HK-2 (cell line): ENCODE measurements at regions not wholly inside any gene's neighbourhood (a gene's known extent, or its start where the extent isn't known, plus 50 kb on each side); places are given as distances from the start of the nearest gene placed in this dataset.
A peak's percentile ranks its signal among the peaks of the same experiment; 100 is the strongest.

ENCODE experiments used
- DNase-seq: peaks from one replicate; pipeline ENCODE4 v3.0.0-alpha.2; 2018; ENCODE audit not compliant: unreplicated experiment

GRCh38 chr2:235303499-235304291 lies 190.1 kb upstream of the AGAP1 start:
- no peak for DNase-seq

- DNase-seq, result no peak
Measured at GRCh38 chr2:235305678-235306077, 188.2 kb upstream of the AGAP1 start.

- no peak for DNase-seq
Measured at GRCh38 chr2:235311044-235311443, 182.8 kb upstream of the AGAP1 start.

- no peak for DNase-seq
Measured at GRCh38 chr2:235312571-235312970, 181.3 kb upstream of the AGAP1 start.

- no peak for DNase-seq
Measured at GRCh38 chr2:235314371-235314930, 179.4 kb upstream of the AGAP1 start.

DNA sequence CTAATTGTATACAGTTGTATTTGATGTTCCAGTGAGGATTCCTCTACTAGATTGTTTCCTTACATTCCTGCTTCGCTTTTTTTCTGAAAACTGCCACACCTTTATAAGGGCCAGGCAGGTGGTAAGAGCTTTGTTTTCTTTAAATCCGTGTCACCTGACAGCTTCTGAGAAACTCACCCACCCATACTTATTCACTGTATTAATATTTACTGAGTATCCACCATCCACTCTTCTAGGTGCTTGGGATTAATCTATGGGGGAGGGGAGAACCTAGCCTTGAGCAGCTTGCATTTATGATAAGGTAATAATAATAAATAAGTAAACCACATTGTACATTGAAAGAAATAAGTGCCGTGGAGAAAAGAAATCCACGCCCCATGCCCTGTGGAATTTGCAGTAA lies 174.7 kb upstream of the AGAP1 start:
- no peak for DNase-seq

GRCh38 chr2:235320326-235320725 lies 173.5 kb upstream of the AGAP1 start:
- DNase-seq, result no peak

- no peak for DNase-seq
Measured at GRCh38 chr2:235324324-235324723, 169.5 kb upstream of the AGAP1 start.

- no peak for DNase-seq
Measured at GRCh38 chr2:235325151-235325550, 168.7 kb upstream of the AGAP1 start.

DNA sequence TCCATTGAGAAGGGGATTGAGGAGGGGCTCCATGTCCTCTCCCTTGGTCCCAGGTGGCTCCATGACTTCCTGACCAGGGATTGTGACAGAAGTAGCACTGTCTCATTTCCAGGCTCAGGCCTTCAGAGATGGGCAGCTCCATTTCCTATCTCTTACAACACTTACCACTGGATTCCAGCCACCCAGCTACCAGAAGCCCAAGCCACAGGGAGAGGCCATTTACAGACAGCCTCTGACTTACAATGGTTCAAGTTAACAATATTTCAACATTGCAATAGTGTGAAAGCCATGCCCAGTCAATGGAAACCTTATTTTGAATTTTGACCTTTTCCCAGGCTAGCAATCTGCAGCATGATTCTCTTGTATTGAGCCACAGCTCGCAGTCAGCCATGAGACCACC lies 164.9 kb upstream of the AGAP1 start:
- no peak for DNase-seq

DNA sequence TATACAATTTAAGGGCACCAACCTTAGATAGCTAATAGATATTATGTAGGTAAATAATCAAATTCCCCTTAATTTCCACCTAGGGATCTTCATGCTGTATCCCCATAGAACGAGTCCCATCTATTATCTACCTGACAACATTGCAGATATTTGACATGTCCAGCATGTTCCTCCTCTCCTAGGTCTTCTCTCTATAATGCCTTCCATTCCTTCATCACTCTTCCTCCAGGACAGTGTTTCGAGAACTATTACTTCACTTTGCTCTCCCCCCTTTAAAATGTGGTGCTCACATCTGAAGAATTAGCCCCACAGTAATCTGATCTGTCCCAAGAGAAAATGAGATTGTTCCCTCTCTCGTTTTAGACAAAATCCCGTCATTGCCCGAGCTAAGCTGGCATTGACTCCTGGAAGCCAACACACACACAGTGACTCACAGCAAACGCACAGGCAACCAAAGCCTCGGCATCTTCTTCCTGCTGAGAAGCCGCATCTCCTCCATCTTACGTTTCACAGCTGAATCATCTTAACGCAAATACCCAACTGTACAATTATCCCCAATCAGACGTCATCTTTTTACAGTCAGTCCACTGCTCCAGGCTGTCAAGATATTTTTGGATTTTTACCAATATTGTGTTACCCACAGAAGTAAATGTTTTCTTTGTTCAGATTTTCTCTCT lies 162.9 kb upstream of the AGAP1 start:
- peak; percentile 17 for DNase-seq

DNA sequence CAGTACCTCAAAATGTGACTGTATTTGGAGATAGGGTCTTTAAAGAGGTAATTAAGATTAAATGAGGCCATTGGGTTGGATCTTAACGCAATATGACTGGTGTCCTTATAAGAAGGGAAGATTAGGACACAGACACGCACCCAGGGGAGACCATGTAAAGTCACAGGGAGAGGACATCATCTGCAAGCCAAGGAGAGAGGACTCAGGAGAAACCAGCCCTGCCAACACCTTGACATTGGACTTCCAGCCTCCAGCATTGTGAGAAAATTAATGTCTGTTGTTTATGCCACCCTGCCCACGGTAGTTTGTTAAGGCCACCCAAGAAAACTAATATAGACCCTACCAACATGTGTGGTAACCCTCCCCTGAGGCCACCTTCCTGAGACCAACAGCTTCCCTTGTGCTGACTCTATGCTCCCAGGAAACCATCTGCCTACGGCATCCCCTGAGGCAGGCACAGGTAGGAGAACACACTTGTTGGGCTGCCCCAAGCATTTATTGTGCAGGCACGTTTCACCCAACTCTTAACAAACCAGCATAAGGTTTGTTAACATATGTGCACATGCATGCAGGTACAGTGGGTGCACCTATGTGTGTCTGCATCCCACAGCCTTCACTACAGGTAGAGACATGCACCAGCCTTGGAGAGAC lies 161.5 kb upstream of the AGAP1 start:
- no peak for DNase-seq

DNA sequence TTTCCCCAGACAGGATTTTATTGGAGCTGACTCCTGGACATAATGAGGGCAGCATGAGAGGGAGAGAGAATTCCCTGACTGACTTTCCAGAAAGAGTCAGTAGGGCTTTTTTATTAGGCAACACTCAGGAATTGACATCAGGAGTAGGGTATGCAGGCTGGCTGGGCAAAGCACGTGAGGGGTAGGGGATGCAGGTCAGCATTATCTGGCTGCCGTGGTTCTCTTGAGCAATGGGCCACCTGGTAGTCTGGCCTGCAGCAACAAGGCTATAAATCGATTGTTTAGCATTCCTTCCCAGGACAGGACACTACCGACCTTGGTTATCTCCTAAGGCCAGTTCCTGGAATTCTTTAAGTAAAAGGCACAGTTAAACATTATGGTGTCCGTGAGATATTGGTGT lies 160.8 kb upstream of the AGAP1 start:
- DNase-seq, result no peak

- DNase-seq, result no peak
Measured at GRCh38 chr2:235334179-235334578, 159.7 kb upstream of the AGAP1 start.

DNA sequence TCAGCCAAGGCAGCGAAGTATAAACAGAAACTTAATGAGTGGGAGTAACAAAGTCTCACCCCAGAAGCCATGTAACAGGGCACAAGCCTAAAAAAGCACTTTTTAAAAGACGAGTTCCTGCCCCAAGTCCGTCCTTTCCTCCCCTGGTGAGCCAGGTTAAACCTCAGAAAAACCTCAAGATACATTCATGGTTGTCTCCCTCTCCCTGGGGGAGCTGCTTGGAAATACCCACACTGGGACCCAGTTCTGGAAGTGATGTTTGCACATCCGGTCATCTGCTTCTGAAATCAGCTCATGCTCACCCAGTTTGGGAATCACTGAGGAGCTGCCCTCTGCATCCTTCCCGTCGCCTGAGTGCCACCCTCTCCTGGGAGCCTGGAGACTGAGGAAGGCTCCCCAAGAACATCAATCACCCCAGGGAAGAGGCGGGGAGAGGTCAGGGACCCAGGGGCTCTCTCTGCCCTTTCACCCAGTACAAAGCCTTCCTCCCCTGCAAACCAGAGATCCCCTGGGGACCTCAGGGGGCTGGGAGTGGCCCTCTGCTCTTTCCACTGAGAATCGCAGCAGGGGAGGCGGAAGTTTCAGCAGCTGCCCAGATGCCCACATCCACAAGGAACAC lies 150.6 kb upstream of the AGAP1 start:
- DNase-seq, result no peak

GRCh38 chr2:235343869-235344268 lies 150.0 kb upstream of the AGAP1 start:
- no peak for DNase-seq

GRCh38 chr2:235345745-235346144 lies 148.1 kb upstream of the AGAP1 start:
- DNase-seq, result no peak

- no peak for DNase-seq
Measured at GRCh38 chr2:235347691-235348090, 146.2 kb upstream of the AGAP1 start.

GRCh38 chr2:235348329-235348728 lies 145.5 kb upstream of the AGAP1 start:
- DNase-seq, result no peak

GRCh38 chr2:235350234-235350633 lies 143.6 kb upstream of the AGAP1 start:
- DNase-seq, result no peak

DNA sequence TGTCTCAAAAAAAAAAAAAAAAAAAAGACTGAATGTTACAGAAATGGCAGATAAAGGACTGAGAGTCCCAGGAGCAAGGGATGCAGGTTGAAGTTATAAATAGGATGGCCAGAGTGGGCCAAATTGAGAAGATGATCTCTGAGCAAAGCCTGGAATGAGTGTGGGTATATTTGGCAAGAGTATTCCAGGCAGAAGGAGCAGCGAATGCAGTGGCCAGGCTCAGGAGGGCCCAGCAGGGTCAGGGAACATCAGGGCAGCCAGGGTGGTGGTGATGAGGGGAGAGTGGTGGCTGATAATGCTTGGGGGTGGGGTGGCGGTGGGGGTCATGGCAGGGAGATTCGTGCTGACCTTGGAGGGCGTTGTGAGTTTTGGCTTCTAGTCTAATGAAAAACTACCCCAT lies 141.3 kb upstream of the AGAP1 start:
- DNase-seq, result no peak

DNA sequence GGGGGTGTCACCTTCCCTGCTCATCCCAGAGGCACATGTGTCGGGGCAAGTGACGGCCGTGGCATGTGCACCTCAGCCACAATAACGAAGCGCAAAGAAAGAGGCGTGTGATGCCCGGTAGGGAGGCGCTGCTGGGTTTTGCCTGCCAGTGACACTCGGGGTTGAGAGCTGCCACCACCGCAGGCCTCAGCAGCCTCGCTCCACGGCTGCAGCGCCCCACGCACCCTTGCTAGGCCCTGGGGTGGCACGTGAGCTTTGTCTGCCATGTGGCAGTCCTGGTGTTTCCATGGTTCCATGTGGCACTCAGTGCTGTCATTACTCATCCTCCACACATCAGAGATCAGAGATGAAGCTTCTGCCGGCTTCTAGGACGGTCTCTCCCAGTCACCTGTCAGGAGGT lies 136.0 kb upstream of the AGAP1 start:
- DNase-seq, result no peak
